GM12873 (cell line): ENCODE measurements at regions not wholly inside any gene's neighbourhood (a gene's known extent, or its start where the extent isn't known, plus 50 kb on each side); places are given as distances from the start of the nearest gene placed in this dataset.

Experiments used
- CTCF ChIP-seq: IDR thresholded peaks from 2 replicates; pipeline ENCODE4 v1.5.1; 2012; ENCODE audit warnings: low read depth, mild to moderate bottlenecking, moderate library complexity, low read length, control low read depth; ENCODE audit not compliant: insufficient read depth; ENCODE audit errors: missing control alignments

- TF ChIP-seq CTCF = no peak
These were observed 1094.2 kb upstream of the ADGRL2 start for GRCh38 chr1:80706526-80706925.

- TF ChIP-seq CTCF = no peak
These were observed 1122.3 kb upstream of the ADGRL2 start for GRCh38 chr1:80678438-80678837.

- no peak for TF ChIP-seq CTCF
These were observed 1125.3 kb upstream of the ADGRL2 start for GRCh38 chr1:80675454-80675853.

- no peak for TF ChIP-seq CTCF
These were observed 1126.7 kb upstream of the ADGRL2 start for GRCh38 chr1:80673935-80674597.

GRCh38 chr1:80668372-80668771 lies 1132.4 kb upstream of the ADGRL2 start:
- TF ChIP-seq CTCF = no peak

- TF ChIP-seq CTCF = no peak
These were observed 1134.7 kb upstream of the ADGRL2 start for GRCh38 chr1:80666073-80666472.

GRCh38 chr1:80659161-80659560 lies 1141.6 kb upstream of the ADGRL2 start:
- TF ChIP-seq CTCF = no peak
